ENCODE measurements at regions not wholly inside any gene's neighbourhood (a gene's known extent, or its start where the extent isn't known, plus 50 kb on each side); places are given as distances from the start of the nearest gene placed in this dataset.

DNA sequence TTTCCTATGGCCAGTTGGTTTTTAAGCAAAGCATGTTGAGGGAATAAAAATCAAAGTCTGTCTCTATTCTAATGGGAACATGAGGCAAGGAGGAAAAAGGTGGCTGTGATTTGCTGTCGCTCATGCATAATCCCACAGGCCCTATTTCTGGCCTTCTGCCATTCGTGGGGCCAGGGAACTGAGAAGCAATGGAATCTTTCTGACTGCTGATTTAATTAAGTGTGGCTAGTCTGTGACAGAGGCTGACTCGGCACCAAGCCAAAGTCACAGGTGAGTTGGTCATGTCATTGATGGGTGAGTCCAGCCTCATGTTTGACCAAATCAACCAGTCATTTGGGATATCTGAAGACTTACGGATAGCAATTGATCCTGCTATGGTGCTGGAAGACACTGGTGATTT, 429.3 kb upstream of the CADM1 start:
- TF ChIP-seq FOXM1 (IDR thresholded peaks at IDR 0.05; ENCODE audit: borderline replicate concordance, low read depth) (no peak), EP300 (IDR thresholded peaks at IDR 0.05; ENCODE audit: borderline replicate concordance) (no peak), EGR1 (IDR thresholded peaks at IDR 0.05) (no peak), RAD21 (IDR thresholded peaks at IDR 0.05; ENCODE audit: low read depth) (no peak), YY1 (IDR thresholded peaks at IDR 0.05; ENCODE audit: low read depth) (no peak), ZBTB7A (IDR thresholded peaks at IDR 0.05; ENCODE audit: low read depth) (no peak), TCF12 (IDR thresholded peaks at IDR 0.05; ENCODE audit: low read depth) (no peak), CREB1 (IDR thresholded peaks at IDR 0.05; ENCODE audit: low read depth) (no peak)
- TF ChIP-seq, protein P1, sequence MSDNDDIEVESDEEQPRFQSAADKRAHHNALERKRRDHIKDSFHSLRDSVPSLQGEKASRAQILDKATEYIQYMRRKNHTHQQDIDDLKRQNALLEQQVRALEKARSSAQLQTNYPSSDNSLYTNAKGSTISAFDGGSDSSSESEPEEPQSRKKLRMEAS (IDR thresholded peaks at IDR 0.05) = no peak

DNA sequence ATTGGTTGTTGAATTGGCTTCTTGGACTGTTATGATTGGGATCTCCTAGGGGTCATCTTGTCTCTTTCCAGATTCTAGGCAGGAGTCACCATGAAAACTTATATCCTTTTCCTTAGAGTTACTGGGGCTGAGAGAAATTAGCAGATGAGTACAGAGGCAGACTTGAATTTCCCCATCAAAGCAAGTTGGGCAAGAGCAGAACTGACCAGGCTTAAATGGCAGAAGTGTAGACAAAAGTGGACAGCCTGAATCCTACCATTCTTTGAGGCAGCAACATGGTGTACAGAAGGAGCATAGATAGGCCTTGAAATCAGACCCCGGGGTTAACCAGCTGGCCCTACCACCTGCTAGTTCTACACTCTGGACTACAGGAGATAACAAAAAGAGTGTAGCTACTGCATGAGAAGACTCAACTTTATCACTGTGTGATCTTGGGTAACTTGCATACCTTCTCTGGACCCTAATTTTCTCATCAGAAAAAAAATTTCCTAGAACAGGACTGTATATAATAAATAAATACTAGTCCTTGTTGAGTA, 427.4 kb upstream of the CADM1 start:
- TF ChIP-seq TCF12 (IDR thresholded peaks at IDR 0.05; ENCODE audit: low read depth) (no peak), TEAD4 (IDR thresholded peaks at IDR 0.05) (no peak), EP300 (IDR thresholded peaks at IDR 0.05; ENCODE audit: borderline replicate concordance) (no peak), EGR1 (IDR thresholded peaks at IDR 0.05) (no peak), CEBPB (IDR thresholded peaks at IDR 0.05) (no peak), YY1 (IDR thresholded peaks at IDR 0.05; ENCODE audit: low read depth) (no peak)
- TF ChIP-seq, protein P1 (IDR thresholded peaks at IDR 0.05) = no peak

DNA sequence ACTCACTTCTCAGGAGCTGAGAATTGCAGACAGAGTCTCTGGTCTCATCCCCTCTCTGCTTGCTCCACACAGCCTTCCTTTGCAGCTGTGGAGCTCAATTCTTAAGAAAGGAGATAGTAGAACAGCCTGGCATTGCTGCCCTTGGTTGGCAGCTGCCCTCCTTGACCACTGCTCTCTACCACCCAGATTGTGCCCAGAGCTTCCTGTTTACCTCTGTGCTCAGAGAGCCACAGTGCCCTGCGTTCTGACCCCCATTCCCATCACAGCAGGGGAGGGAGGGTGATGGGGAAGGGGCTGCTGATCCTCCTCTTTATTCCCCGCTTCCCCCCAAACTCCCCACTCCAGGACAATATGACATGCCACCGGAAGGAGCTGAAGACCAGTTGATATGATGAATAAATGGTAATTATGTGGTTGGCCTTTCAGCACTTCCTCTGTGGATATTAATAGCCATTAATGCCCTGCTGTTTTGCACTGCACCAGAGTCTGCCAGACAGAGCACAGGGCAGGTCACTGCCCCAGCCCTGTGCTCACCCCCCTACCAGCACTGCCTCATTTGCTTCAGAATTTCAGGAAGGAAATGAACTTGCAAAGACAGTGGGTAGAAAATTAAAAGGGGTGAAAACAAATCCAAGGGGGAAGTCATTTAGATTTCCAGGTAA, 426.8 kb upstream of the CADM1 start:
- TF ChIP-seq, protein P1 (IDR thresholded peaks at IDR 0.05) = no peak

DNA sequence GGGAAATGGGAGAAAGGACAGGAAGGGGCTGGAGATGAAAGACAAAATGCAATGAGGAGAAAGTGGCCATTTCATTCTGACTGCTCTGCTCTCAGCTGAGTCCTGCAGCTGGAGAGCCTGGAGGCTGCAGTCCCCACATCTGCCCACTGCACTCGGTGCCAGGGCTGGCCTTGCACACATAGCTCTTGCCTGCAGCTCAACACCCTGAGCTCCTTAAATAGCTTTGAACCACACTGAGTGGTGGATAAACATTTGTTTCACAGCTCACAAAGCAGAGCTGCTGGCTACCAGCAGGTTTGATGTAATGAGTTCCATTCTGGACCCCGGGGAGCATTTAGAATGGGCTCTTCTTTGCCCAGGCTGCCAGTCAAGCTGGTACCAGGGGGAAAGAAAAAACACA, 426.1 kb upstream of the CADM1 start:
- TF ChIP-seq EP300 (IDR thresholded peaks at IDR 0.05; ENCODE audit: borderline replicate concordance) (no peak), EGR1 (IDR thresholded peaks at IDR 0.05) (no peak), FOXM1 (IDR thresholded peaks at IDR 0.05; ENCODE audit: borderline replicate concordance, low read depth) (no peak), ZBTB7A (IDR thresholded peaks at IDR 0.05; ENCODE audit: low read depth) (no peak), RAD21 (IDR thresholded peaks at IDR 0.05; ENCODE audit: low read depth) (no peak), CEBPB (IDR thresholded peaks at IDR 0.05) (no peak), TEAD4 (IDR thresholded peaks at IDR 0.05) (no peak), TCF12 (IDR thresholded peaks at IDR 0.05; ENCODE audit: low read depth) (no peak), YY1 (IDR thresholded peaks at IDR 0.05; ENCODE audit: low read depth) (no peak), TAF1 (IDR thresholded peaks at IDR 0.05; ENCODE audit: low read depth) (no peak), NFIC (IDR thresholded peaks at IDR 0.05) (no peak), CREB1 (IDR thresholded peaks at IDR 0.05; ENCODE audit: low read depth) (no peak)
- TF ChIP-seq, protein P2, sequence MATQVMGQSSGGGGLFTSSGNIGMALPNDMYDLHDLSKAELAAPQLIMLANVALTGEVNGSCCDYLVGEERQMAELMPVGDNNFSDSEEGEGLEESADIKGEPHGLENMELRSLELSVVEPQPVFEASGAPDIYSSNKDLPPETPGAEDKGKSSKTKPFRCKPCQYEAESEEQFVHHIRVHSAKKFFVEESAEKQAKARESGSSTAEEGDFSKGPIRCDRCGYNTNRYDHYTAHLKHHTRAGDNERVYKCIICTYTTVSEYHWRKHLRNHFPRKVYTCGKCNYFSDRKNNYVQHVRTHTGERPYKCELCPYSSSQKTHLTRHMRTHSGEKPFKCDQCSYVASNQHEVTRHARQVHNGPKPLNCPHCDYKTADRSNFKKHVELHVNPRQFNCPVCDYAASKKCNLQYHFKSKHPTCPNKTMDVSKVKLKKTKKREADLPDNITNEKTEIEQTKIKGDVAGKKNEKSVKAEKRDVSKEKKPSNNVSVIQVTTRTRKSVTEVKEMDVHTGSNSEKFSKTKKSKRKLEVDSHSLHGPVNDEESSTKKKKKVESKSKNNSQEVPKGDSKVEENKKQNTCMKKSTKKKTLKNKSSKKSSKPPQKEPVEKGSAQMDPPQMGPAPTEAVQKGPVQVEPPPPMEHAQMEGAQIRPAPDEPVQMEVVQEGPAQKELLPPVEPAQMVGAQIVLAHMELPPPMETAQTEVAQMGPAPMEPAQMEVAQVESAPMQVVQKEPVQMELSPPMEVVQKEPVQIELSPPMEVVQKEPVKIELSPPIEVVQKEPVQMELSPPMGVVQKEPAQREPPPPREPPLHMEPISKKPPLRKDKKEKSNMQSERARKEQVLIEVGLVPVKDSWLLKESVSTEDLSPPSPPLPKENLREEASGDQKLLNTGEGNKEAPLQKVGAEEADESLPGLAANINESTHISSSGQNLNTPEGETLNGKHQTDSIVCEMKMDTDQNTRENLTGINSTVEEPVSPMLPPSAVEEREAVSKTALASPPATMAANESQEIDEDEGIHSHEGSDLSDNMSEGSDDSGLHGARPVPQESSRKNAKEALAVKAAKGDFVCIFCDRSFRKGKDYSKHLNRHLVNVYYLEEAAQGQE (IDR thresholded peaks at IDR 0.05; ENCODE audit: low read depth) = no peak
- TF ChIP-seq, protein P3, sequence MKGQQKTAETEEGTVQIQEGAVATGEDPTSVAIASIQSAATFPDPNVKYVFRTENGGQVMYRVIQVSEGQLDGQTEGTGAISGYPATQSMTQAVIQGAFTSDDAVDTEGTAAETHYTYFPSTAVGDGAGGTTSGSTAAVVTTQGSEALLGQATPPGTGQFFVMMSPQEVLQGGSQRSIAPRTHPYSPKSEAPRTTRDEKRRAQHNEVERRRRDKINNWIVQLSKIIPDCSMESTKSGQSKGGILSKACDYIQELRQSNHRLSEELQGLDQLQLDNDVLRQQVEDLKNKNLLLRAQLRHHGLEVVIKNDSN (IDR thresholded peaks at IDR 0.05) = no peak
- TF ChIP-seq, protein P1 (IDR thresholded peaks at IDR 0.05) = no peak

DNA sequence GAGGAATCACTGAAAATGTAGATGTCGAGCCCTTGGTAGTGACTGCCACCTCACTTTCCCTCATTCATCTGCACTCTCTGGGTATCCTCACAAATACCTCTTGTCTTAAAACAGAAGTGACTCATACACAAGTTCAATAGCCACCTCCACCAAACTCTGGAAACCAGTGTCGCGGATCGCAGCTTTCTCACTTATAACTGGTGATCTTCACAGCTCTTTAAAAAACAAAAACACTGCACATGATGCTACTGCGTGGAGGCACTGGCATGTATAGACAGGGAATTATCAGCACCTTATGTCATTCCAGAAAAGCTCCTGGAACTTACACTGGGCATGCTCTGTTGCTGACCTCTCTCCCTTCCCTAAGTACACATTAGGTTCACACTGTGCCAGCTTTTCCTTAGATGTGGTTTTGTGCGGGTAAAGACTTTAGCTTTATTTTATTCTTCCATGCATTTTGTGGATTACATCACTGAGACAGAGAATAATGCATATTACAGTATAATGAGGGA, 425.5 kb upstream of the CADM1 start:
- no peak for TF ChIP-seq TAF1 (IDR thresholded peaks at IDR 0.05; ENCODE audit: low read depth)
- no peak for TF ChIP-seq CEBPB (IDR thresholded peaks at IDR 0.05)
- no peak for TF ChIP-seq EGR1 (IDR thresholded peaks at IDR 0.05)
- TF ChIP-seq TCF12 (IDR thresholded peaks at IDR 0.05; ENCODE audit: low read depth) = no peak
- TF ChIP-seq ZBTB7A (IDR thresholded peaks at IDR 0.05; ENCODE audit: low read depth) = no peak
- TF ChIP-seq RAD21 (IDR thresholded peaks at IDR 0.05; ENCODE audit: low read depth) = no peak
- TF ChIP-seq, protein P3 (IDR thresholded peaks at IDR 0.05) = no peak
- TF ChIP-seq, protein P1 (IDR thresholded peaks at IDR 0.05) = no peak
- TF ChIP-seq NFIC (IDR thresholded peaks at IDR 0.05) = no peak
- no peak for TF ChIP-seq EP300 (IDR thresholded peaks at IDR 0.05; ENCODE audit: borderline replicate concordance)
- TF ChIP-seq, protein P2 (IDR thresholded peaks at IDR 0.05; ENCODE audit: low read depth) = no peak
- TF ChIP-seq YY1 (IDR thresholded peaks at IDR 0.05; ENCODE audit: low read depth) = no peak
- no peak for TF ChIP-seq TEAD4 (IDR thresholded peaks at IDR 0.05)
- no peak for TF ChIP-seq CREB1 (IDR thresholded peaks at IDR 0.05; ENCODE audit: low read depth)
- TF ChIP-seq FOXM1 (IDR thresholded peaks at IDR 0.05; ENCODE audit: borderline replicate concordance, low read depth) = no peak

All from Ishikawa (cell line).